Nephron (organoid): ENCODE measurements at regions not wholly inside any gene's neighbourhood (a gene's known extent, or its start where the extent isn't known, plus 50 kb on each side); places are given as distances from the start of the nearest gene placed in this dataset.

Experiments
- H3K27ac Mint-ChIP-seq, 3 experiments: 2 replicates each; pipeline ENCODE4 v1.8.0; 2020; ENCODE audit warnings: mixed read lengths in 3 of 3, mild to moderate bottlenecking in 2 of 3, moderate library complexity in 1 of 3
- H3K27me3 Mint-ChIP-seq: 2 replicates; pipeline ENCODE4 v1.8.0; 2021; ENCODE audit warnings: low read depth, mild to moderate bottlenecking, moderate library complexity, mixed read lengths
- H3K36me3 Mint-ChIP-seq: 2 replicates; pipeline ENCODE4 v1.8.0; 2020; ENCODE audit warnings: low read depth, mixed read lengths
- H3K4me1 Mint-ChIP-seq: 2 replicates; pipeline ENCODE4 v1.8.0; 2020; ENCODE audit warnings: mixed read lengths
- H3K4me3 Mint-ChIP-seq, 3 experiments: 2 replicates each; pipeline ENCODE4 v1.8.0; 2020; ENCODE audit warnings: mild to moderate bottlenecking in 3 of 3, mixed read lengths in 3 of 3, moderate library complexity in 2 of 3
- H3K9me3 Mint-ChIP-seq: 2 replicates; pipeline ENCODE4 v1.8.0; 2020; ENCODE audit warnings: mixed read lengths
- CTCF ChIP-seq, 3 experiments: fragments of 200-600 bp; sonication (generic); IDR thresholded peaks; one replicate each; pipeline ENCODE4 v1.5.0; 2021; ENCODE audit warnings: antibody characterized with exemption in 3 of 3; ENCODE audit not compliant: unreplicated experiment in 3 of 3

DNA sequence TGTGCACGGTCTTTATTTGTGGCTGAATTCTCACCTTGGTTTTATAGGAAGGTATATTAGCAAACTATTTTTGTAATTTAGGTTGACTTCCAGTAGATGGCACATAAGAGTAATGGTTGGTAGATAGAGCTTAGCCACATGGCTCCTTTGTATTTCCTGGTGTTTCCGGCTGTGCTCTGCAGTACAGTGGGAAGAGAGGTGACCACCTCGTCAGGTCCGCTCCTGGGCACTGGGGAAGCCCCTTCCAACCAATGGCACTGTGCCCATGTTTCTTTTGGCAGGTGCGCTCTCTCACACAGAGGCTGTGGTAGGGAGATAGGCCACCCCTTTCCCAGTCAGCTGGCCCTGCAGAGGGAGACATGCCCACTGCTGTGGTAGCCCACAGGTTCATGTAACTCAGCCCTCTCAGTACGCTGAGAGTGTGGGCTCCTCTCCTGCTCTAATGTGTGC, 74.3 kb upstream of the ATP12A start:
- peaks cover 4% of the 10 kb centered on the region for H3K27me3 Mint-ChIP-seq
- H3K36me3 Mint-ChIP-seq: peaks cover 3% of the 10 kb centered on the region
- H3K4me3 Mint-ChIP-seq: no peak overlapping the region
- H3K4me1 Mint-ChIP-seq: no peaks in the 10 kb centered on the region
- TF ChIP-seq CTCF (IDR thresholded peaks at IDR 0.05; ENCODE audit: unreplicated experiment in 3 of 3): peak; percentile 26 to 34 (median 27)
- H3K9me3 Mint-ChIP-seq: peaks cover 23% of the 10 kb centered on the region
- H3K27ac Mint-ChIP-seq: no peak overlapping the region

DNA sequence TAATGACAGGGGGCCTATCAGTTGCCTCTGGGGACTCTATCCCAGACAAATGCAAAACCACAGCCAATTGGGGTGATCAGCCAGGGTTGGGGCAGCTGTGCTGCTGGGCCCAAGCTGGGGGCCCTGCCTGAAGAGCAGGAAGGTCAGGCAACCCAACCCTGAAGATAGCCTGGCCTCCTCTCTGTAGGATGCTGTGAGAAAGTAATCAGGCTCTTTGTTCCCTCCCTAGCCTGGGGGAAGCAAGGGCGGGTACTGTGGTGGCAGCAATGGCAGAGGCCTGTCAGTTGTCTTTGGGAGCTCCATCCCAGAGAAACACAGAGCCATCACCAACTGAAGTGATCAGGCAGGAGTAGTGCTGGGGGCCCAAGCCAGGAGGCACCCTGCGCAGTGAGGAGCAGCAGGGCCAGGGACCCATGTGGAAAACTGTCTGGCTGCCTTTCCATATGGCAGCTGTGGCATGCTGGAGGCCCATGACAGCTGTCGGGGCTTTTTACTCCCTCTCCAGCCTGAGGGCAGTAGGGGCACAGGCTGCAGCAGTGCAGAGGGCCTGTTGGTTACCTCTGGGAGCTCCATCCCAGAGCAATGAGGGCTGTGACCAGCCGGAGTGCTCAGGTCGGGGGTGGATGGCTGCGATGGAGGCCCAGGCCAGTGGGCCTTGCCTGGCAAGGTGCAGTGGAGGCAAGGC, 73.6 kb upstream of the ATP12A start:
- no peaks in the 10 kb centered on the region for H3K4me1 Mint-ChIP-seq
- no peak overlapping the region for H3K4me3 Mint-ChIP-seq
- H3K27ac Mint-ChIP-seq: no peak overlapping the region
- H3K27me3 Mint-ChIP-seq: peaks cover 4% of the 10 kb centered on the region
- TF ChIP-seq CTCF (IDR thresholded peaks at IDR 0.05; ENCODE audit: unreplicated experiment in 3 of 3): no peak
- peaks cover 23% of the 10 kb centered on the region for H3K9me3 Mint-ChIP-seq
- peaks cover 3% of the 10 kb centered on the region for H3K36me3 Mint-ChIP-seq

- H3K27me3 Mint-ChIP-seq: peaks cover 4% of the 10 kb centered on the region
- no peaks in the 10 kb centered on the region for H3K9me3 Mint-ChIP-seq
- H3K4me1 Mint-ChIP-seq: no peaks in the 10 kb centered on the region
Measured at GRCh38 chr13:24610956-24611355, 69.3 kb upstream of the ATP12A start.

GRCh38 chr13:24612726-24613125, 67.5 kb upstream of the ATP12A start:
- no peaks in the 10 kb centered on the region for H3K4me1 Mint-ChIP-seq
- H3K9me3 Mint-ChIP-seq: no peaks in the 10 kb centered on the region
- no peak overlapping the region for H3K27ac Mint-ChIP-seq
- TF ChIP-seq CTCF (IDR thresholded peaks at IDR 0.05; ENCODE audit: unreplicated experiment in 3 of 3): no peak
- H3K4me3 Mint-ChIP-seq: no peak overlapping the region
- no peaks in the 10 kb centered on the region for H3K36me3 Mint-ChIP-seq
- H3K27me3 Mint-ChIP-seq: peaks cover 4% of the 10 kb centered on the region

More at GRCh38 chr13:24610956-24611355, 69.3 kb upstream of the ATP12A start:
- no peak overlapping the region for H3K27ac Mint-ChIP-seq
- no peak overlapping the region for H3K4me3 Mint-ChIP-seq
- no peak for TF ChIP-seq CTCF (IDR thresholded peaks at IDR 0.05; ENCODE audit: unreplicated experiment in 3 of 3)
- H3K36me3 Mint-ChIP-seq: no peaks in the 10 kb centered on the region

- no peaks in the 10 kb centered on the region for H3K36me3 Mint-ChIP-seq
- no peak overlapping the region for H3K4me3 Mint-ChIP-seq
- no peak overlapping the region for H3K27ac Mint-ChIP-seq
- H3K27me3 Mint-ChIP-seq: peaks cover 4% of the 10 kb centered on the region
- no peak for TF ChIP-seq CTCF (IDR thresholded peaks at IDR 0.05; ENCODE audit: unreplicated experiment in 3 of 3)
- H3K4me1 Mint-ChIP-seq: no peaks in the 10 kb centered on the region
- no peaks in the 10 kb centered on the region for H3K9me3 Mint-ChIP-seq
Measured at GRCh38 chr13:24613128-24613527, 67.1 kb upstream of the ATP12A start.

GRCh38 chr13:24613755-24614154, 66.5 kb upstream of the ATP12A start:
- no peak for TF ChIP-seq CTCF (IDR thresholded peaks at IDR 0.05; ENCODE audit: unreplicated experiment in 3 of 3)
- H3K4me3 Mint-ChIP-seq: no peak overlapping the region
- peaks cover 4% of the 10 kb centered on the region for H3K27me3 Mint-ChIP-seq
- no peaks in the 10 kb centered on the region for H3K9me3 Mint-ChIP-seq
- no peaks in the 10 kb centered on the region for H3K4me1 Mint-ChIP-seq
- no peaks in the 10 kb centered on the region for H3K36me3 Mint-ChIP-seq
- no peak overlapping the region for H3K27ac Mint-ChIP-seq
